Ascending aorta (tissue), 2 donors: ENCODE measurements at regions not wholly inside any gene's neighbourhood (a gene's known extent, or its start where the extent isn't known, plus 50 kb on each side); places are given as distances from the start of the nearest gene placed in this dataset.

Source experiments
- DNase-seq, 2 donors: peaks; one replicate each; pipeline ENCODE4 v3.0.0-alpha.2; 2019; ENCODE audit warnings: low spot score in 2 of 2
- H3K27ac ChIP-seq, 2 donors: fragments of 200-600 bp; sonication (generic); one replicate each; pipeline ENCODE4 v1.5.1; 2016 to 2017; ENCODE audit warnings: mild to moderate bottlenecking in 1 of 2
- H3K27me3 ChIP-seq: fragments of 200-600 bp; sonication (generic); one replicate; pipeline ENCODE4 v1.5.1; 2017
- H3K36me3 ChIP-seq, 2 donors: fragments of 200-600 bp; sonication (generic); one replicate each; pipeline ENCODE4 v1.5.1; 2016
- H3K4me1 ChIP-seq, 2 donors: fragments of 200-600 bp; sonication (generic); one replicate each; pipeline ENCODE4 v1.5.1; 2016 to 2017; ENCODE audit warnings: mild to moderate bottlenecking in 1 of 2
- H3K4me3 ChIP-seq, 2 donors: fragments of 200-600 bp; sonication (generic); one replicate each; pipeline ENCODE4 v1.5.1; 2016 to 2017; ENCODE audit warnings: mild to moderate bottlenecking in 1 of 2
- H3K9me3 ChIP-seq, 2 donors: fragments of 200-600 bp; sonication (generic); one replicate each; pipeline ENCODE4 v1.5.1; 2016
- intact Hi-C: fragments of 100-400 bp; cut with DNase I; formaldehyde crosslinking; loops from one replicate; pipeline ENCODE4 v1.15.1; 2023
- TF ChIP-seq, protein P1 (sequence below), 3 experiments: fragments of 200-600 bp in 2 of 3; fragments of 450-650 bp in 1 of 3; sonication (generic) in 2 of 3; IDR thresholded peaks; one replicate each; pipeline ENCODE4 v1.5.1; 2016 to 2019; ENCODE audit warnings: antibody characterized with exemption in 3 of 3, mild to moderate bottlenecking in 1 of 3, moderate library complexity in 1 of 3

DNA sequence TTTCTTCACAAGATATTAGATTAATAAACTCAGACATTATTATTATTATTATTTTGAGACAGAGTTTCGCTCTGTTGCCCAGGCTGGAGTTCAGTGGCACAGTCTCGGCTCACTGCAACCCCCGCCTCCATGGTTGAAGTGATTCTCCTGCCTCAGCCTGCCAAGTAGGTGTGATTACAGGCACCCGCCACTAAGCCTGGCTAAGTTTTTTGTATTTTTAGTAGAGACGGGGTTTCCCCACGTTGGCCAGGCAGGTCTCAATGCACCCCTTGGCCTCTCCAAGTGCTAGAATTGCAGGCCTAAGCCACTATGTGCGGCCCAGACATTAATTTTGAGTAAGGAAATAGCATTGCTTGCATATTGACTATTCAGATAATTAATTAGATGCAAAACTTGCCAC lies 554.9 kb upstream of the LRFN5 start:
- no peak overlapping the region for H3K4me3 ChIP-seq
- DNase-seq: no peak
- no peak overlapping the region for H3K27ac ChIP-seq
- H3K27me3 ChIP-seq: no peaks in the 10 kb centered on the region
- no peaks in the 10 kb centered on the region for H3K9me3 ChIP-seq
- no peaks in the 10 kb centered on the region for H3K4me1 ChIP-seq
- intact Hi-C loops: no loop called here
- TF ChIP-seq, protein P1, sequence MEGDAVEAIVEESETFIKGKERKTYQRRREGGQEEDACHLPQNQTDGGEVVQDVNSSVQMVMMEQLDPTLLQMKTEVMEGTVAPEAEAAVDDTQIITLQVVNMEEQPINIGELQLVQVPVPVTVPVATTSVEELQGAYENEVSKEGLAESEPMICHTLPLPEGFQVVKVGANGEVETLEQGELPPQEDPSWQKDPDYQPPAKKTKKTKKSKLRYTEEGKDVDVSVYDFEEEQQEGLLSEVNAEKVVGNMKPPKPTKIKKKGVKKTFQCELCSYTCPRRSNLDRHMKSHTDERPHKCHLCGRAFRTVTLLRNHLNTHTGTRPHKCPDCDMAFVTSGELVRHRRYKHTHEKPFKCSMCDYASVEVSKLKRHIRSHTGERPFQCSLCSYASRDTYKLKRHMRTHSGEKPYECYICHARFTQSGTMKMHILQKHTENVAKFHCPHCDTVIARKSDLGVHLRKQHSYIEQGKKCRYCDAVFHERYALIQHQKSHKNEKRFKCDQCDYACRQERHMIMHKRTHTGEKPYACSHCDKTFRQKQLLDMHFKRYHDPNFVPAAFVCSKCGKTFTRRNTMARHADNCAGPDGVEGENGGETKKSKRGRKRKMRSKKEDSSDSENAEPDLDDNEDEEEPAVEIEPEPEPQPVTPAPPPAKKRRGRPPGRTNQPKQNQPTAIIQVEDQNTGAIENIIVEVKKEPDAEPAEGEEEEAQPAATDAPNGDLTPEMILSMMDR (IDR thresholded peaks at IDR 0.05): no peak
- H3K36me3 ChIP-seq: no peaks in the 10 kb centered on the region

DNA sequence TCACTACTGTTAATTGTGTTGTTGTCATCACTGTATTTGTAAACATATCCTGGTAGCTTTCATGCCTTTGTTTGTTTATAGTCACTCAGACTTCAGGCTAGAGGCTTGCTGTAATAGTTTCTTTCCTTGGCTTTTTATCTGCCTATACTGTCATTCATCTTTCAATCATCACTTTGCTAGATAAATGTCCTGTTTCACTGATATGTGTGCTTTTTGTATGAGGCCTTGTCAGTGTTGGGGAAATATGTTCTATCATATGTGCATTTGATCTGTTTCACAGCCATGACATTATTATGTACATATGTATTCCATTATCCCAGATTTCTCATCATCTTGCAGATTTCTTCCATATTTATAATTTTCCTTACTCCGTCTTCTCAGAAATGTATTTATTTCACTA lies 558.9 kb upstream of the LRFN5 start:
- Histone ChIP-seq H3K27ac (no peak overlapping the region), H3K27me3 (no peaks in the 10 kb centered on the region), H3K4me3 (no peak overlapping the region), H3K36me3 (no peaks in the 10 kb centered on the region), H3K4me1 (no peaks in the 10 kb centered on the region), H3K9me3 (no peaks in the 10 kb centered on the region)
- TF ChIP-seq, protein P1 (IDR thresholded peaks at IDR 0.05): no peak
- intact Hi-C loops: no loop called here
- no peak for DNase-seq

DNA sequence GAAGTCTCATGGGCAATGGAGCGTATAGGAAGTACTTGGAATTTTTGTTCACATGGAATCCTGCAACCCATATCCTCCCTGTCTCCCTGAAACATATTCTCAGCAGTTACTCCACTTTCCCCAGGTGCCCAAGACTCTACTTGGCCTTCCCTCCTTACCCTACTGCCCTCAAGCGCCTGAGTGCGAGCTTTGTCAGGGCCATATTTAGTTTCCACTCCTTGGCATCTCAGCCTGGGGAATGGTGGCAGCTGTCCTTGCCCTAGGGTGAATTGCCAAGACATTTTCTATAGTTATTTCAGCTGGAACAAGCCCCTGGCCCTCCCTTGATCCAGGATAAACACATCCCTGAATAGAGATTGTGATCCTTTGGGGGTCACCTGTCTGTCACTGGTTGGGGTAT lies 569.3 kb upstream of the LRFN5 start:
- Histone ChIP-seq H3K4me3 (no peak overlapping the region), H3K4me1 (no peaks in the 10 kb centered on the region), H3K9me3 (no peaks in the 10 kb centered on the region), H3K27me3 (no peaks in the 10 kb centered on the region), H3K27ac (no peak overlapping the region), H3K36me3 (no peaks in the 10 kb centered on the region)
- intact Hi-C loops: no loop called here
- DNase-seq: no peak
- TF ChIP-seq, protein P1 (IDR thresholded peaks at IDR 0.05): no peak

- Histone ChIP-seq H3K4me1 (no peaks in the 10 kb centered on the region), H3K36me3 (no peaks in the 10 kb centered on the region), H3K4me3 (no peak overlapping the region), H3K9me3 (no peaks in the 10 kb centered on the region), H3K27ac (no peak overlapping the region), H3K27me3 (no peaks in the 10 kb centered on the region)
- TF ChIP-seq, protein P1 (IDR thresholded peaks at IDR 0.05): no peak
- no peak for DNase-seq
- intact Hi-C loops: no loop called here
These were observed 571.7 kb upstream of the LRFN5 start for GRCh38 chr14:41034969-41035368.

GRCh38 chr14:41022932-41023331 lies 583.7 kb upstream of the LRFN5 start:
- no peaks in the 10 kb centered on the region for H3K9me3 ChIP-seq
- no peaks in the 10 kb centered on the region for H3K36me3 ChIP-seq
- DNase-seq: no peak
- H3K27me3 ChIP-seq: no peaks in the 10 kb centered on the region
- no peak overlapping the region for H3K27ac ChIP-seq
- no peaks in the 10 kb centered on the region for H3K4me1 ChIP-seq
- intact Hi-C loops: no loop called here
- no peak overlapping the region for H3K4me3 ChIP-seq
- TF ChIP-seq, protein P1 (IDR thresholded peaks at IDR 0.05): no peak

DNA sequence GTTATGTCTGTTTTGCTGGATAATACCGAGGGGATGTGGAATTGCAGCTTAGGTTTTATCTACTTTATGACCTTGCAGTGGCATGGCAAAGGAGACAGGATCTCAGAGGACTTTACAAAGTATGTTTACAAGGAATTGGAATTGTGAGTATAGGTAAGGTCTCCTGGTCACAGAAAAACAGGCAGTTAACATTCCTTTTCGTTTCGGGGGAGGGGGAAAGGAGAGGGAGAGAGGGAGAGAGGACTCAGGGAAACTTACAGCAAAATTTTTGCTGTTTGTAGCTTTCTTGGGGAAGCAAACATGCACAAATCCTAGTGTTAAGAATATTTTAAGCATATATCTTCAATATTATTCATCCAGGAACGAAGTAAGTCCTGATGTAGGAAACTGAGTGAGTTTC lies 590.5 kb upstream of the LRFN5 start:
- Histone ChIP-seq H3K36me3 (no peaks in the 10 kb centered on the region), H3K27me3 (no peaks in the 10 kb centered on the region), H3K9me3 (no peaks in the 10 kb centered on the region), H3K4me1 (no peaks in the 10 kb centered on the region), H3K27ac (no peak overlapping the region), H3K4me3 (no peak overlapping the region)
- intact Hi-C loops: no loop called here
- TF ChIP-seq, protein P1 (IDR thresholded peaks at IDR 0.05): no peak
- DNase-seq: no peak
